ENCODE measurements at regions not wholly inside any gene's neighbourhood (a gene's known extent, or its start where the extent isn't known, plus 50 kb on each side); places are given as distances from the start of the nearest gene placed in this dataset.

GRCh38 chr7:26467541-26467940 lies 175.9 kb downstream of the SNX10 start (continued):
- TF ChIP-seq REST (IDR thresholded peaks at IDR 0.05) (no peak), EHMT2 (IDR thresholded peaks at IDR 0.05; ENCODE audit: low read depth) (no peak), MAFK (IDR thresholded peaks at IDR 0.05; ENCODE audit: partially characterized antibody) (no peak), NR3C1 (IDR thresholded peaks at IDR 0.05) (no peak), RCOR1 (IDR thresholded peaks at IDR 0.05; ENCODE audit: low read depth, low read length) (no peak), POLR2A (IDR thresholded peaks at IDR 0.05; ENCODE audit: low read length) (no peak), BHLHE40 (IDR thresholded peaks at IDR 0.05; ENCODE audit: low read depth, low read length) (no peak)

GRCh38 chr7:26468625-26469024 lies 177.0 kb downstream of the SNX10 start:
- no peaks in the 10 kb centered on the region for H3K4me1 ChIP-seq
- H3K9me3 ChIP-seq: no peaks in the 10 kb centered on the region
- FAIRE-seq: no peak
- no peak overlapping the region for H3K4me2 ChIP-seq
- H3K4me3 ChIP-seq: no peak overlapping the region
- DNase-seq (ENCODE audit: low read depth in 1 of 2, low spot score in 1 of 2): no peak
- ChIA-PET POLR2A (no interaction called here), CTCF (interaction anchor here (1.1 kb wide), 1 partner anchor 517 kb away, joined by 3 read pairs; no protein-coding TSS in a partner anchor)
- no peak for TF ChIP-seq GATA3 (IDR thresholded peaks at IDR 0.05; ENCODE audit: borderline replicate concordance)
- TF ChIP-seq REST (IDR thresholded peaks at IDR 0.05): no peak
- TF ChIP-seq ZSCAN20 (CRISPR knock-in tag; IDR thresholded peaks at IDR 0.05): no peak
- TF ChIP-seq ZFP36 (IDR thresholded peaks at IDR 0.05; ENCODE audit: borderline replicate concordance, partially characterized antibody): no peak
- no peak for TF ChIP-seq RNF2 (IDR thresholded peaks at IDR 0.05; ENCODE audit: borderline replicate concordance, low read depth)
- TF ChIP-seq, protein P1, sequence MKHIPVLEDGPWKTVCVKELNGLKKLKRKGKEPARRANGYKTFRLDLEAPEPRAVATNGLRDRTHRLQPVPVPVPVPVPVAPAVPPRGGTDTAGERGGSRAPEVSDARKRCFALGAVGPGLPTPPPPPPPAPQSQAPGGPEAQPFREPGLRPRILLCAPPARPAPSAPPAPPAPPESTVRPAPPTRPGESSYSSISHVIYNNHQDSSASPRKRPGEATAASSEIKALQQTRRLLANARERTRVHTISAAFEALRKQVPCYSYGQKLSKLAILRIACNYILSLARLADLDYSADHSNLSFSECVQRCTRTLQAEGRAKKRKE (CRISPR knock-in tag; IDR thresholded peaks at IDR 0.05; ENCODE audit: low read depth): no peak
- TF ChIP-seq EP300 (IDR thresholded peaks at IDR 0.05): no peak
- TF ChIP-seq NFE2L2 (conservative IDR thresholded peaks at IDR 0.05; ENCODE audit: low read length): no peak
- TF ChIP-seq RARB (CRISPR knock-in tag; IDR thresholded peaks at IDR 0.05): no peak
- TF ChIP-seq, protein P2, sequence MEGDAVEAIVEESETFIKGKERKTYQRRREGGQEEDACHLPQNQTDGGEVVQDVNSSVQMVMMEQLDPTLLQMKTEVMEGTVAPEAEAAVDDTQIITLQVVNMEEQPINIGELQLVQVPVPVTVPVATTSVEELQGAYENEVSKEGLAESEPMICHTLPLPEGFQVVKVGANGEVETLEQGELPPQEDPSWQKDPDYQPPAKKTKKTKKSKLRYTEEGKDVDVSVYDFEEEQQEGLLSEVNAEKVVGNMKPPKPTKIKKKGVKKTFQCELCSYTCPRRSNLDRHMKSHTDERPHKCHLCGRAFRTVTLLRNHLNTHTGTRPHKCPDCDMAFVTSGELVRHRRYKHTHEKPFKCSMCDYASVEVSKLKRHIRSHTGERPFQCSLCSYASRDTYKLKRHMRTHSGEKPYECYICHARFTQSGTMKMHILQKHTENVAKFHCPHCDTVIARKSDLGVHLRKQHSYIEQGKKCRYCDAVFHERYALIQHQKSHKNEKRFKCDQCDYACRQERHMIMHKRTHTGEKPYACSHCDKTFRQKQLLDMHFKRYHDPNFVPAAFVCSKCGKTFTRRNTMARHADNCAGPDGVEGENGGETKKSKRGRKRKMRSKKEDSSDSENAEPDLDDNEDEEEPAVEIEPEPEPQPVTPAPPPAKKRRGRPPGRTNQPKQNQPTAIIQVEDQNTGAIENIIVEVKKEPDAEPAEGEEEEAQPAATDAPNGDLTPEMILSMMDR (IDR thresholded peaks at IDR 0.05): no peak
- no peak for TF ChIP-seq PHF8 (IDR thresholded peaks at IDR 0.05; ENCODE audit: borderline replicate concordance, low read depth)
- no peak for TF ChIP-seq KDM5A (IDR thresholded peaks at IDR 0.05)
- TF ChIP-seq NR3C1 (IDR thresholded peaks at IDR 0.05): no peak
- TF ChIP-seq, protein P3, sequence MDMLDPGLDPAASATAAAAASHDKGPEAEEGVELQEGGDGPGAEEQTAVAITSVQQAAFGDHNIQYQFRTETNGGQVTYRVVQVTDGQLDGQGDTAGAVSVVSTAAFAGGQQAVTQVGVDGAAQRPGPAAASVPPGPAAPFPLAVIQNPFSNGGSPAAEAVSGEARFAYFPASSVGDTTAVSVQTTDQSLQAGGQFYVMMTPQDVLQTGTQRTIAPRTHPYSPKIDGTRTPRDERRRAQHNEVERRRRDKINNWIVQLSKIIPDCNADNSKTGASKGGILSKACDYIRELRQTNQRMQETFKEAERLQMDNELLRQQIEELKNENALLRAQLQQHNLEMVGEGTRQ (IDR thresholded peaks at IDR 0.05): no peak
- TF ChIP-seq, protein P4, sequence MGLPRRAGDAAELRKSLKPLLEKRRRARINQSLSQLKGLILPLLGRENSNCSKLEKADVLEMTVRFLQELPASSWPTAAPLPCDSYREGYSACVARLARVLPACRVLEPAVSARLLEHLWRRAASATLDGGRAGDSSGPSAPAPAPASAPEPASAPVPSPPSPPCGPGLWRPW (IDR thresholded peaks at IDR 0.05): no peak
- ATAC-seq: no peak
- 42% methylated on average over 7 of the region's 7 CpGs for WGBS (ENCODE audit: missing lambda C conversion rate)
- no peak overlapping the region for H3K27ac ChIP-seq

Measured in A549 (cell line).